Hepatocyte (in vitro differentiated cells): ENCODE measurements at regions not wholly inside any gene's neighbourhood (a gene's known extent, or its start where the extent isn't known, plus 50 kb on each side); places are given as distances from the start of the nearest gene placed in this dataset.

Experiments
- DNase-seq: peaks from one replicate; pipeline ENCODE4 v3.0.0-alpha.2; 2016; ENCODE audit warnings: low spot score
- H2AFZ ChIP-seq: fragments of 200-600 bp; sonication (generic); 2 replicates; pipeline ENCODE4 v1.6.0; 2016; ENCODE audit warnings: antibody characterized with exemption, mild to moderate bottlenecking
- H3K27ac ChIP-seq: fragments of 200-600 bp; sonication (generic); 2 replicates; pipeline ENCODE4 v1.5.1; 2016; ENCODE audit warnings: mild to moderate bottlenecking
- H3K27me3 ChIP-seq: fragments of 200-600 bp; sonication (generic); 2 replicates; pipeline ENCODE4 v1.6.1; 2016
- H3K36me3 ChIP-seq: fragments of 200-600 bp; sonication (generic); replicated peaks from 2 replicates; pipeline ENCODE4 v1.5.1; 2016; ENCODE audit warnings: low read depth; ENCODE audit not compliant: insufficient read depth
- H3K4me1 ChIP-seq: fragments of 200-600 bp; sonication (generic); 2 replicates; pipeline ENCODE4 v1.5.1; 2016; ENCODE audit warnings: mild to moderate bottlenecking, moderate library complexity; ENCODE audit not compliant: insufficient read depth
- H3K4me2 ChIP-seq: fragments of 200-600 bp; sonication (generic); 2 replicates; pipeline ENCODE4 v1.6.0; 2016
- H3K4me3 ChIP-seq: fragments of 200-600 bp; sonication (generic); 2 replicates; pipeline ENCODE4 v1.5.1; 2016; ENCODE audit warnings: mild to moderate bottlenecking
- H3K79me2 ChIP-seq: fragments of 200-600 bp; sonication (generic); 2 replicates; pipeline ENCODE4 v1.6.0; 2017; ENCODE audit warnings: mild to moderate bottlenecking
- H3K9me2 ChIP-seq: fragments of 200-600 bp; sonication (generic); replicated peaks from 2 replicates; pipeline ENCODE4 v1.6.0; 2017; ENCODE audit warnings: mild to moderate bottlenecking; ENCODE audit not compliant: insufficient read depth
- H3K9me3 ChIP-seq: fragments of 200-600 bp; sonication (generic); 2 replicates; pipeline ENCODE4 v1.5.1; 2016; ENCODE audit warnings: low read depth, mild to moderate bottlenecking
- H4K20me1 ChIP-seq: fragments of 200-600 bp; sonication (generic); 2 replicates; pipeline ENCODE4 v1.6.0; 2016; ENCODE audit warnings: mild to moderate bottlenecking; ENCODE audit not compliant: insufficient read depth, poor library complexity, severe bottlenecking
- CTCF ChIP-seq: fragments of 200-600 bp; sonication (generic); IDR thresholded peaks from 2 replicates; pipeline ENCODE4 v1.5.1; 2016; ENCODE audit warnings: antibody characterized with exemption, mild to moderate bottlenecking; ENCODE audit not compliant: poor library complexity
- EZH2 ChIP-seq: fragments of 200-600 bp; sonication (generic); IDR thresholded peaks from 2 replicates; pipeline ENCODE4 v1.6.1; 2016; ENCODE audit warnings: antibody characterized with exemption, mild to moderate bottlenecking, borderline replicate concordance
- EZH2phosphoT487 ChIP-seq: fragments of 200-600 bp; sonication (generic); IDR thresholded peaks from one replicate; pipeline ENCODE4 v1.6.1; 2018; ENCODE audit warnings: antibody characterized with exemption, mild to moderate bottlenecking, low read depth, moderate library complexity; ENCODE audit not compliant: unreplicated experiment, severe bottlenecking
- WGBS: methylation state at CpG from one replicate; pipeline ENCODE4 v1.1.6; 2016; ENCODE audit warnings: low lambda C conversion rate; ENCODE audit errors: missing lambda C conversion rate; 5-methylcytosine and 5-hydroxymethylcytosine counted together

DNA sequence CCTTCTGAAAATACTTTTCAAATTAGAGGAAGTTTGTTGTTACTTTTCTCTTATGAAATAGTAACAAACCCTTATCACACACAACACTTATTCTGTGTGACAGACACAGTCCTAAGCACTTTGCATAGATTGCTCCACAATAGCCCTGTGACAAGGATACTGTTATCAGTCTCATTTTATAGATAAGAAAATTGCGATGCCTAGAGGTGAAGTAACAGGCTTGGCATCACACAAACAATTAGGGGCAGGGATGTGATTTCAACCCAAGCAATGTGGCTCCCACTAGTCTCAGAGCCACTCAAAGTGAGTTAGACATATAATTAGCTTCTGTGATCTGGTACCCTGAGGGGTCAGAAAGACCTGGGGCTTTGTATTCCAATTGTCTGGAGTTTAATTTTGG is 339.9 kb downstream of the FBXO8 start:
- H3K4me1 ChIP-seq, result no peaks in the 10 kb centered on the region
- no peak overlapping the region for H3K27ac ChIP-seq
- no peak overlapping the region for H3K4me2 ChIP-seq
- H4K20me1 ChIP-seq, result no peaks in the 10 kb centered on the region
- no peaks in the 10 kb centered on the region for H3K9me2 ChIP-seq
- TF ChIP-seq CTCF, result no peak
- no peak for TF ChIP-seq EZH2phosphoT487
- no peak for TF ChIP-seq EZH2
- WGBS, result 36% methylated on average over 1 of the region's 1 CpG
- no peak overlapping the region for H2AFZ ChIP-seq
- no peaks in the 10 kb centered on the region for H3K9me3 ChIP-seq
- no peak for DNase-seq
- no peaks in the 10 kb centered on the region for H3K27me3 ChIP-seq
- no peaks in the 10 kb centered on the region for H3K79me2 ChIP-seq
- no peaks in the 10 kb centered on the region for H3K36me3 ChIP-seq
- no peak overlapping the region for H3K4me3 ChIP-seq

DNA sequence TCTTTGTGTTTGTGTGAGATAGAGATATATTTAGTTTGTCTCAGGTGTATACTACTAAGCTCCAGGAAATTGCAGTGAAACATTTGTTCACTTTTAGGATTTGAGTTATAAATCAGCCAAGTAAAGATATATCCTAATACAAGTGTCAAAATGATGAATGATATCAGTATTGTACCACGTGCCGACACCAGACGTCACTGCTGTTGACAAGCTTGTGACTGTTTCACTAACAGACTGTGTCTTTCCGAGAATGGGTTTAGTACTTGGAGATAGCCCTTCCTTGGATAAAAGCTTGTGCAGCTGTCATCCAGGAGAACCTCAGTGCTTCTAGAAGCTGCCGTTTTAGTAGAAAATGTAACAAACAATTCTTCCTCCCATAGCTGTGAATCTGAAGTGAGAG is 343.3 kb downstream of the FBXO8 start:
- Histone ChIP-seq H3K36me3 (no peaks in the 10 kb centered on the region), H3K4me2 (no peak overlapping the region)
- 47% methylated on average over 5 of the region's 5 CpGs for WGBS

DNA sequence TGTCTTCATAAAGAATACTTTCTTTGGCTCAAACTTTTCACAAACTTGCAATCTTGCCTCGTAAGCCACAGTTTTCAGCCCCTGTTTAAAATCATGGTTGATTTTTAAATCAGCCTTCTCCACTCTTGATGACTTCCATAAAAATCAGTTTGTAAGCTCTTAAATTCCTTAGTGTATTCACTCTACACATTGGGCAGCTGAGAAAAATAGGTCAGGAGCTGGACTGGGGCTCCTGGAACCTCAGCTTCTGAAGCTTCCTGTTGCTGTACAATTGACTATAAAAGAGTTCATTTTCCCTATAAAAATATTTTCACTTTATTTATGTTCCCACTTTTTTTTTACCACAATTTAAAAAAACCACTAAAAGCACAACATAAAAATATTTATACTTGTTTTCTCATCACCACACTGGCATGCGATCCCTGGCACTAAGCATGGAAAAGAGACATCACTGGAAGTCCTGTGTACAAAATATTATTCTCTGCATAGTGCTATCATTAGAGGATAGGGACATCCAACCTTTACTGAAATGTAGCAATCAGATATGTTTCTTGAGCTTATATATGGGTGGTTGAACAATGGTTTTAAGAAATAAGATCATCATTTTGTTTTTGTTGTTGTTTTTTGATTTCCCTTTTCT is 345.7 kb downstream of the FBXO8 start:
- no peaks in the 10 kb centered on the region for H3K9me3 ChIP-seq
- no peaks in the 10 kb centered on the region for H3K9me2 ChIP-seq
- H3K4me2 ChIP-seq, result no peak overlapping the region
- no peak for TF ChIP-seq EZH2phosphoT487
- no peak for TF ChIP-seq EZH2
- TF ChIP-seq CTCF, result no peak
- 68% methylated on average over 2 of the region's 2 CpGs for WGBS
- H3K4me3 ChIP-seq, result no peak overlapping the region
- no peaks in the 10 kb centered on the region for H3K79me2 ChIP-seq
- no peak overlapping the region for H3K27ac ChIP-seq
- H3K27me3 ChIP-seq, result no peaks in the 10 kb centered on the region
- no peaks in the 10 kb centered on the region for H4K20me1 ChIP-seq
- H3K4me1 ChIP-seq, result peaks cover 8% of the 10 kb centered on the region
- no peak for DNase-seq
- no peaks in the 10 kb centered on the region for H3K36me3 ChIP-seq
- no peak overlapping the region for H2AFZ ChIP-seq

More for the DNA sequence above, 343.3 kb downstream of the FBXO8 start:
- Histone ChIP-seq H3K4me3 (no peak overlapping the region), H2AFZ (no peak overlapping the region), H3K79me2 (no peaks in the 10 kb centered on the region), H3K27ac (no peak overlapping the region), H4K20me1 (no peaks in the 10 kb centered on the region), H3K27me3 (no peaks in the 10 kb centered on the region), H3K4me1 (peaks cover 7% of the 10 kb centered on the region), H3K9me2 (no peaks in the 10 kb centered on the region), H3K9me3 (no peaks in the 10 kb centered on the region)
- DNase-seq, result no peak
- TF ChIP-seq EZH2phosphoT487, result no peak
- TF ChIP-seq CTCF, result no peak
- TF ChIP-seq EZH2, result no peak
